Lung microvascular endothelial cell (primary cell): ENCODE measurements at regions not wholly inside any gene's neighbourhood (a gene's known extent, or its start where the extent isn't known, plus 50 kb on each side); places are given as distances from the start of the nearest gene placed in this dataset.
"Not testable (repeated sequence)": the region's sequence is repeated elsewhere in the genome, so short reads cannot be mapped to it uniquely, and the experiment has no call there.

Experiments used
- DNase-seq, 2 donors: peaks; one replicate each; pipeline versions ENCODE4 v3.0.0 to v3.0.0-alpha.2; 2010; ENCODE audit warnings: low read depth in 2 of 2

GRCh38 chrX:40788698-40789097 is 53.4 kb upstream of the MED14 start:
- not testable (repeated sequence) for DNase-seq

- no peak for DNase-seq
Observed at GRCh38 chrX:40792433-40792832, 57.1 kb upstream of the MED14 start.

GRCh38 chrX:40794829-40795130 is 59.4 kb upstream of the MED14 start:
- peak in 1 of 2 donors; percentile 62 for DNase-seq

GRCh38 chrX:40799745-40800144 is 64.4 kb upstream of the MED14 start:
- not testable (repeated sequence) for DNase-seq

- DNase-seq, result no peak
Observed at GRCh38 chrX:40805404-40805803, 70.1 kb upstream of the MED14 start.

GRCh38 chrX:40806513-40807220 is 71.3 kb upstream of the MED14 start:
- DNase-seq, result no peak

- no peak for DNase-seq
Observed at GRCh38 chrX:40807384-40807783, 72.0 kb upstream of the MED14 start.

- no peak for DNase-seq
Observed at GRCh38 chrX:40808203-40808602, 72.9 kb upstream of the MED14 start.

- DNase-seq, result peak in 1 of 2 donors; percentile 24
Observed at GRCh38 chrX:40809210-40809609, 73.9 kb upstream of the MED14 start.

GRCh38 chrX:40815045-40815444 is 79.7 kb upstream of the MED14 start:
- not testable (repeated sequence) for DNase-seq

GRCh38 chrX:40816906-40817305 is 81.6 kb upstream of the MED14 start:
- no peak for DNase-seq

GRCh38 chrX:40818236-40818635 is 82.9 kb upstream of the MED14 start:
- no peak for DNase-seq

- DNase-seq, result no peak
Observed at GRCh38 chrX:40821780-40822179, 86.4 kb upstream of the MED14 start.

GRCh38 chrX:40827331-40827730 is 92.0 kb upstream of the MED14 start:
- no peak for DNase-seq

- DNase-seq, result no peak
Observed at GRCh38 chrX:40831750-40832149, 96.4 kb upstream of the MED14 start.

- no peak for DNase-seq
Observed at GRCh38 chrX:40832723-40833122, 97.4 kb upstream of the MED14 start.

- no peak for DNase-seq
Observed at GRCh38 chrX:40834225-40834624, 98.9 kb upstream of the MED14 start.

GRCh38 chrX:40835526-40835925 is 100.2 kb upstream of the MED14 start:
- DNase-seq, result no peak

- DNase-seq, result no peak
Observed at GRCh38 chrX:40843643-40844042, 108.3 kb upstream of the MED14 start.

- DNase-seq, result no peak
Observed at GRCh38 chrX:40844471-40844870, 109.1 kb upstream of the MED14 start.

- peak; percentile 46 to 72 for DNase-seq
Observed at GRCh38 chrX:40845331-40845911, 110.1 kb upstream of the MED14 start.

GRCh38 chrX:40849906-40850823 is 114.8 kb upstream of the MED14 start:
- DNase-seq, result no peak

- no peak for DNase-seq
Observed at GRCh38 chrX:40852586-40852985, 117.2 kb upstream of the MED14 start.
